Large intestine (tissue), 3 donors: ENCODE measurements at regions not wholly inside any gene's neighbourhood (a gene's known extent, or its start where the extent isn't known, plus 50 kb on each side); places are given as distances from the start of the nearest gene placed in this dataset.
A peak's percentile ranks its signal among the peaks of the same experiment; 100 is the strongest.
"Not testable (repeated sequence)": the region's sequence is repeated elsewhere in the genome, so short reads cannot be mapped to it uniquely, and the experiment has no call there.

Experiments used
- DNase-seq, 2 donors: peaks; one replicate each; pipeline versions ENCODE4 v3.0.0 to v3.0.0-alpha.2; 2013
- H3K27ac ChIP-seq: one replicate; pipeline ENCODE4 v1.5.1; 2013; ENCODE audit warnings: low read length
- H3K27me3 ChIP-seq: 2 replicates; pipeline ENCODE4 v1.6.1; 2013; ENCODE audit warnings: low read length; ENCODE audit not compliant: control insufficient read depth, insufficient read depth
- H3K36me3 ChIP-seq: 2 replicates; pipeline ENCODE4 v1.6.1; 2013; ENCODE audit warnings: low read length; ENCODE audit not compliant: control insufficient read depth, insufficient read depth
- H3K4me1 ChIP-seq: one replicate; pipeline ENCODE4 v1.6.1; 2013; ENCODE audit warnings: low read length; ENCODE audit not compliant: control insufficient read depth, insufficient read depth
- H3K4me3 ChIP-seq: one replicate; pipeline ENCODE4 v1.5.1; 2013; ENCODE audit warnings: low read length
- H3K9me3 ChIP-seq: one replicate; pipeline ENCODE4 v1.6.1; 2013; ENCODE audit warnings: mild to moderate bottlenecking, low read depth, low read length, moderate library complexity; ENCODE audit not compliant: control insufficient read depth
- WGBS: methylation state at CpG from one replicate; pipeline ENCODE4 v1.1.5; 2013; ENCODE audit warnings: low lambda C conversion rate; ENCODE audit not compliant: insufficient coverage; 5-methylcytosine and 5-hydroxymethylcytosine counted together

- DNase-seq = no peak
- Histone ChIP-seq H3K27me3 (no peaks in the 10 kb centered on the region), H3K4me1 (no peaks in the 10 kb centered on the region), H3K4me3 (no peak overlapping the region), H3K36me3 (no peaks in the 10 kb centered on the region), H3K9me3 (no peaks in the 10 kb centered on the region), H3K27ac (no peak overlapping the region)
- WGBS = no CpG with 5 or more reads among the region's 3 CpGs
These were observed 391.4 kb upstream of the DIPK2B start for GRCh38 chrX:45592101-45592500.

GRCh38 chrX:45591650-45592049 is 391.0 kb upstream of the DIPK2B start:
- Histone ChIP-seq H3K27me3 (no peaks in the 10 kb centered on the region), H3K36me3 (no peaks in the 10 kb centered on the region), H3K9me3 (no peaks in the 10 kb centered on the region), H3K27ac (no peak overlapping the region), H3K4me3 (no peak overlapping the region), H3K4me1 (no peaks in the 10 kb centered on the region)
- DNase-seq = peak in 1 of 2 donors; percentile 11
- WGBS = no CpG with 5 or more reads among the region's 2 CpGs

- no peaks in the 10 kb centered on the region for H3K9me3 ChIP-seq
- no peaks in the 10 kb centered on the region for H3K4me1 ChIP-seq
- H3K27ac ChIP-seq = no peak overlapping the region
- H3K27me3 ChIP-seq = no peaks in the 10 kb centered on the region
- no peak overlapping the region for H3K4me3 ChIP-seq
- H3K36me3 ChIP-seq = no peaks in the 10 kb centered on the region
- no CpG with 5 or more reads among the region's 2 CpGs for WGBS
- no peak for DNase-seq
These were observed 384.0 kb upstream of the DIPK2B start for GRCh38 chrX:45584717-45585116.

- H3K9me3 ChIP-seq = no peaks in the 10 kb centered on the region
- H3K4me1 ChIP-seq = no peaks in the 10 kb centered on the region
- H3K4me3 ChIP-seq = no peak overlapping the region
- no peak for DNase-seq
- no CpG with 5 or more reads among the region's 1 CpG for WGBS
- no peak overlapping the region for H3K27ac ChIP-seq
- H3K27me3 ChIP-seq = no peaks in the 10 kb centered on the region
- H3K36me3 ChIP-seq = no peaks in the 10 kb centered on the region
These were observed 376.7 kb upstream of the DIPK2B start for GRCh38 chrX:45577361-45577760.

- H3K4me3 ChIP-seq = no peak overlapping the region
- WGBS = no CpG with 5 or more reads among the region's 4 CpGs
These were observed 370.8 kb upstream of the DIPK2B start for GRCh38 chrX:45571453-45571852.

GRCh38 chrX:45566456-45566855 is 365.8 kb upstream of the DIPK2B start:
- Histone ChIP-seq H3K4me3 (no peak overlapping the region), H3K4me1 (no peaks in the 10 kb centered on the region), H3K9me3 (no peaks in the 10 kb centered on the region), H3K36me3 (no peaks in the 10 kb centered on the region), H3K27me3 (no peaks in the 10 kb centered on the region), H3K27ac (no peak overlapping the region)
- WGBS = no CpG with 5 or more reads among the region's 2 CpGs
- no peak for DNase-seq

More at GRCh38 chrX:45571453-45571852, 370.8 kb upstream of the DIPK2B start:
- DNase-seq = no peak
- no peaks in the 10 kb centered on the region for H3K27me3 ChIP-seq
- no peaks in the 10 kb centered on the region for H3K36me3 ChIP-seq
- no peak overlapping the region for H3K27ac ChIP-seq
- H3K4me1 ChIP-seq = no peaks in the 10 kb centered on the region
- H3K9me3 ChIP-seq = no peaks in the 10 kb centered on the region

GRCh38 chrX:45557387-45557786 is 356.7 kb upstream of the DIPK2B start:
- DNase-seq = no peak
- WGBS = no CpG with 5 or more reads among the region's 2 CpGs

GRCh38 chrX:45554736-45555135 is 354.1 kb upstream of the DIPK2B start:
- Histone ChIP-seq H3K27me3 (no peaks in the 10 kb centered on the region), H3K36me3 (no peaks in the 10 kb centered on the region), H3K4me3 (no peak overlapping the region), H3K9me3 (no peaks in the 10 kb centered on the region), H3K4me1 (no peaks in the 10 kb centered on the region), H3K27ac (no peak overlapping the region)
- no peak for DNase-seq
- no CpG with 5 or more reads among the region's 1 CpG for WGBS

More at GRCh38 chrX:45557387-45557786, 356.7 kb upstream of the DIPK2B start:
- H3K4me3 ChIP-seq = no peak overlapping the region
- H3K27me3 ChIP-seq = no peaks in the 10 kb centered on the region
- H3K4me1 ChIP-seq = no peaks in the 10 kb centered on the region
- no peaks in the 10 kb centered on the region for H3K36me3 ChIP-seq
- H3K27ac ChIP-seq = no peak overlapping the region
- no peaks in the 10 kb centered on the region for H3K9me3 ChIP-seq

GRCh38 chrX:45553417-45553816 is 352.7 kb upstream of the DIPK2B start:
- WGBS = no CpG with 5 or more reads among the region's 1 CpG
- H3K4me3 ChIP-seq = no peak overlapping the region
- no peaks in the 10 kb centered on the region for H3K4me1 ChIP-seq
- no peaks in the 10 kb centered on the region for H3K9me3 ChIP-seq
- no peak overlapping the region for H3K27ac ChIP-seq
- no peaks in the 10 kb centered on the region for H3K36me3 ChIP-seq
- DNase-seq = no peak
- no peaks in the 10 kb centered on the region for H3K27me3 ChIP-seq

GRCh38 chrX:45546697-45547096 is 346.0 kb upstream of the DIPK2B start:
- H3K27me3 ChIP-seq, H3K27ac ChIP-seq, H3K36me3 ChIP-seq, H3K9me3 ChIP-seq, H3K4me3 ChIP-seq, DNase-seq, H3K4me1 ChIP-seq: not testable (repeated sequence)

GRCh38 chrX:45540181-45540580 is 339.5 kb upstream of the DIPK2B start:
- Histone ChIP-seq H3K36me3 (no peaks in the 10 kb centered on the region), H3K27me3 (no peaks in the 10 kb centered on the region), H3K4me3 (no peak overlapping the region), H3K4me1 (no peaks in the 10 kb centered on the region), H3K9me3 (no peaks in the 10 kb centered on the region), H3K27ac (no peak overlapping the region)
- no CpG with 5 or more reads among the region's 2 CpGs for WGBS
- DNase-seq = no peak
